Panc1 (cell line): ENCODE measurements at regions not wholly inside any gene's neighbourhood (a gene's known extent, or its start where the extent isn't known, plus 50 kb on each side); places are given as distances from the start of the nearest gene placed in this dataset.

Source experiments
- ATAC-seq: fragments of 200-7000 bp; cut with Tn5 transposase; 2 replicates; pipeline ENCODE4 v1.9.1; 2020; ENCODE audit warnings: mild to moderate bottlenecking, moderate library complexity
- BruUV-seq: library from RNA; stranded (reverse); fragments of 400-500 nt; replicated peaks from 2 replicates; lab custom pipeline; 2021; lab: Mats Ljungman, UMichigan
- CTCF ChIA-PET: fragments of 300-600 bp; sonication (Branson Sonifier 250); formaldehyde crosslinking; loops from one replicate; lab custom pipeline; 2022; ENCODE audit warnings: antibody characterized with exemption; lab: Charles Lee
- POLR2A ChIA-PET: fragments of 300-600 bp; sonication (Branson Sonifier 250); formaldehyde crosslinking; loops from one replicate; lab custom pipeline; 2022; ENCODE audit warnings: antibody characterized with exemption; lab: Charles Lee
- DNase-seq: peaks from one replicate; pipeline ENCODE4 v3.0.0-alpha.2; 2010; ENCODE audit warnings: low read depth, low spot score
- H3K27ac ChIP-seq: 2 replicates; pipeline ENCODE4 v1.5.1; 2011; ENCODE audit warnings: mild to moderate bottlenecking, low read length, inconsistent platforms
- H3K27me3 ChIP-seq: fragments of 200-500 bp; sonication (Bioruptor generic); 2 replicates; pipeline ENCODE4 v1.6.0; 2014; ENCODE audit warnings: low read length, inconsistent platforms; ENCODE audit not compliant: control insufficient read depth, insufficient read depth
- H3K36me3 ChIP-seq: fragments of 200-500 bp; sonication (Bioruptor generic); 2 replicates; pipeline ENCODE4 v1.5.1; 2014; ENCODE audit warnings: inconsistent platforms, mild to moderate bottlenecking, low read length, moderate library complexity; ENCODE audit not compliant: control insufficient read depth, insufficient read depth
- H3K4me1 ChIP-seq: 2 replicates; pipeline ENCODE4 v1.5.1; 2011; ENCODE audit warnings: inconsistent platforms, mild to moderate bottlenecking, low read length, moderate library complexity; ENCODE audit not compliant: control insufficient read depth, insufficient read depth
- H3K4me3 ChIP-seq, 2 experiments: 2 replicates each; pipeline ENCODE4 v1.5.1; 2011 to 2012; ENCODE audit warnings: low read depth in 2 of 2, low read length in 2 of 2, mild to moderate bottlenecking in 2 of 2, inconsistent platforms in 1 of 2, moderate library complexity in 1 of 2
- H3K9me3 ChIP-seq: fragments of 200-500 bp; sonication (Bioruptor generic); 2 replicates; pipeline ENCODE4 v1.5.1; 2014; ENCODE audit warnings: low read depth, mild to moderate bottlenecking, inconsistent platforms, low read length, moderate library complexity; ENCODE audit not compliant: control insufficient read depth, insufficient read depth
- POLR2AphosphoS5 ChIP-seq: IDR thresholded peaks from 2 replicates; pipeline ENCODE4 v1.6.1; 2012; ENCODE audit warnings: mild to moderate bottlenecking, low read depth, low read length, moderate library complexity
- SIN3A ChIP-seq: IDR thresholded peaks from 2 replicates; pipeline ENCODE4 v1.6.1; 2012; ENCODE audit warnings: low read depth, mild to moderate bottlenecking, low read length, moderate library complexity, borderline replicate concordance; ENCODE audit not compliant: insufficient read depth
- TCF7L2 ChIP-seq: IDR thresholded peaks from 2 replicates; pipeline ENCODE4 v1.6.1; 2011; ENCODE audit warnings: mild to moderate bottlenecking, low read depth, low read length, inconsistent platforms
- in situ Hi-C: cut with HindIII; loops from 2 replicates; pipeline ENCODE4 v1.10.0; 2016; ENCODE audit warnings: low sequenced_read_pairs, low pct_unique_long_range_greater_than_20kb
- intact Hi-C: fragments of 100-400 bp; cut with micrococcal nuclease; formaldehyde crosslinking; loops from one replicate; pipeline ENCODE4 v1.10.0; 2022; ENCODE audit not compliant: unreplicated experiment
- TF ChIP-seq, protein P1 (sequence below), 2 experiments: IDR thresholded peaks; 2 replicates each; pipeline ENCODE4 v1.6.1; 2011 to 2012; ENCODE audit warnings: low read depth in 2 of 2, control low read depth in 1 of 2, low read length in 1 of 2, mild to moderate bottlenecking in 1 of 2, moderate library complexity in 1 of 2; ENCODE audit not compliant: insufficient read depth in 1 of 2
- TF ChIP-seq, protein P2 (sequence below): fragments of 450-650 bp; IDR thresholded peaks from 2 replicates; pipeline ENCODE4 v1.5.1; 2017; ENCODE audit warnings: mild to moderate bottlenecking

DNA sequence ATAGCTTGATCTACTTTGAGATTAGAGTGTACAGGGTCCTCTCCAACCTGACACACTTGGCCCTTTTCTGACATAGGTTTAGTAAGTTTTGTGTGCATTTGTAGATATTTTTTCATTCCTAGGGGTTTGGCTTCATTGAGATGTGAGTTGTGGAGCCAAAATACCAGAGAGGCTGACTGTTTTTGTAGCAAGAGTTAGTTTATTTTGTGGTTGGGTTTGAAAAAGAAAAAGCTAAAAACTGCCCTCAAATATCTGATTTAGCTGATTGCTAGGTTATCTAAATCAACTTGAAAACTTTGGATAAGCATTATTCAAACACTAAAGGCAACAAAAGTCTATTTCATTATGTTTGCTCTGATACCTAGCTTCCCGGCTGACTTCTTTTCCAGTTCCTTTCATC is 164.7 kb upstream of the CENPW start:
- TF ChIP-seq, protein P1, sequence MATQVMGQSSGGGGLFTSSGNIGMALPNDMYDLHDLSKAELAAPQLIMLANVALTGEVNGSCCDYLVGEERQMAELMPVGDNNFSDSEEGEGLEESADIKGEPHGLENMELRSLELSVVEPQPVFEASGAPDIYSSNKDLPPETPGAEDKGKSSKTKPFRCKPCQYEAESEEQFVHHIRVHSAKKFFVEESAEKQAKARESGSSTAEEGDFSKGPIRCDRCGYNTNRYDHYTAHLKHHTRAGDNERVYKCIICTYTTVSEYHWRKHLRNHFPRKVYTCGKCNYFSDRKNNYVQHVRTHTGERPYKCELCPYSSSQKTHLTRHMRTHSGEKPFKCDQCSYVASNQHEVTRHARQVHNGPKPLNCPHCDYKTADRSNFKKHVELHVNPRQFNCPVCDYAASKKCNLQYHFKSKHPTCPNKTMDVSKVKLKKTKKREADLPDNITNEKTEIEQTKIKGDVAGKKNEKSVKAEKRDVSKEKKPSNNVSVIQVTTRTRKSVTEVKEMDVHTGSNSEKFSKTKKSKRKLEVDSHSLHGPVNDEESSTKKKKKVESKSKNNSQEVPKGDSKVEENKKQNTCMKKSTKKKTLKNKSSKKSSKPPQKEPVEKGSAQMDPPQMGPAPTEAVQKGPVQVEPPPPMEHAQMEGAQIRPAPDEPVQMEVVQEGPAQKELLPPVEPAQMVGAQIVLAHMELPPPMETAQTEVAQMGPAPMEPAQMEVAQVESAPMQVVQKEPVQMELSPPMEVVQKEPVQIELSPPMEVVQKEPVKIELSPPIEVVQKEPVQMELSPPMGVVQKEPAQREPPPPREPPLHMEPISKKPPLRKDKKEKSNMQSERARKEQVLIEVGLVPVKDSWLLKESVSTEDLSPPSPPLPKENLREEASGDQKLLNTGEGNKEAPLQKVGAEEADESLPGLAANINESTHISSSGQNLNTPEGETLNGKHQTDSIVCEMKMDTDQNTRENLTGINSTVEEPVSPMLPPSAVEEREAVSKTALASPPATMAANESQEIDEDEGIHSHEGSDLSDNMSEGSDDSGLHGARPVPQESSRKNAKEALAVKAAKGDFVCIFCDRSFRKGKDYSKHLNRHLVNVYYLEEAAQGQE (IDR thresholded peaks at IDR 0.05; ENCODE audit: insufficient read depth in 1 of 2, low read depth in 2 of 2, low read length in 1 of 2) = no peak
- TF ChIP-seq POLR2AphosphoS5 (no peak), TCF7L2 (no peak), SIN3A (no peak)
- TF ChIP-seq, protein P2, sequence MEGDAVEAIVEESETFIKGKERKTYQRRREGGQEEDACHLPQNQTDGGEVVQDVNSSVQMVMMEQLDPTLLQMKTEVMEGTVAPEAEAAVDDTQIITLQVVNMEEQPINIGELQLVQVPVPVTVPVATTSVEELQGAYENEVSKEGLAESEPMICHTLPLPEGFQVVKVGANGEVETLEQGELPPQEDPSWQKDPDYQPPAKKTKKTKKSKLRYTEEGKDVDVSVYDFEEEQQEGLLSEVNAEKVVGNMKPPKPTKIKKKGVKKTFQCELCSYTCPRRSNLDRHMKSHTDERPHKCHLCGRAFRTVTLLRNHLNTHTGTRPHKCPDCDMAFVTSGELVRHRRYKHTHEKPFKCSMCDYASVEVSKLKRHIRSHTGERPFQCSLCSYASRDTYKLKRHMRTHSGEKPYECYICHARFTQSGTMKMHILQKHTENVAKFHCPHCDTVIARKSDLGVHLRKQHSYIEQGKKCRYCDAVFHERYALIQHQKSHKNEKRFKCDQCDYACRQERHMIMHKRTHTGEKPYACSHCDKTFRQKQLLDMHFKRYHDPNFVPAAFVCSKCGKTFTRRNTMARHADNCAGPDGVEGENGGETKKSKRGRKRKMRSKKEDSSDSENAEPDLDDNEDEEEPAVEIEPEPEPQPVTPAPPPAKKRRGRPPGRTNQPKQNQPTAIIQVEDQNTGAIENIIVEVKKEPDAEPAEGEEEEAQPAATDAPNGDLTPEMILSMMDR = no peak
- no TSS peak for BruUV-seq

DNA sequence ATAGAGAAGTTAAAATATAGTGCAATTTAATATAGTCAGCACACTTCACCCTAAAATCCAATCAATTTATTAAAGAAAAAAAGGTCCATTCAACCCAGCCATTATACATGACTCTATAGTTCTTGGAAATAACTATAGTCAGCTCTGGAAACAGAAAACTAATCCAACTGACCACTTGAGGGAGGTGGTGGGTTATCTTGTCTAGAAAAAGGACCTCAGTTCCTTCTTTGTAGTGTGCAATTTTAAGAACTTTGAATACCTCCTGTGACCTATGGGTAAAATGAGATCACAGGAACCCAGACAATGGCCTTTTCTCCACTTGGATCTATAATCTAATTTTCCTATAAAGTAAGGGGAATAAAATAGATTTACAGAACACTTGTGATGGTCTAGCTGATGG is 163.6 kb upstream of the CENPW start:
- no peak; the same call in 1 of the 2 replicates for ATAC-seq
- no peak overlapping the region for H3K27ac ChIP-seq
- BruUV-seq = no TSS peak
- no peaks in the 10 kb centered on the region for H3K9me3 ChIP-seq
- no peaks in the 10 kb centered on the region for H3K36me3 ChIP-seq
- no peak for TF ChIP-seq TCF7L2
- TF ChIP-seq, protein P1 (IDR thresholded peaks at IDR 0.05; ENCODE audit: insufficient read depth in 1 of 2, low read depth in 2 of 2, low read length in 1 of 2) = no peak
- no peak for TF ChIP-seq POLR2AphosphoS5
- TF ChIP-seq SIN3A = no peak
- TF ChIP-seq, protein P2 = peak; percentile 33; the same call in 1 of the 2 replicates
- H3K4me1 ChIP-seq = no peaks in the 10 kb centered on the region
- intact Hi-C loops (no loop called here), in situ Hi-C loops (no loop called here)
- no peak for DNase-seq
- POLR2A ChIA-PET = no interaction called here
- no peak overlapping the region for H3K4me3 ChIP-seq
- H3K27me3 ChIP-seq = no peaks in the 10 kb centered on the region
- CTCF ChIA-PET = interaction anchor here (0.5 to 1.2 kb wide), 2 partner anchors 164 to 182 kb away, joined by 3 read pairs; partner anchors contain the start of gene CENPW

More for the DNA sequence above, 164.7 kb upstream of the CENPW start:
- Histone ChIP-seq H3K9me3 (no peaks in the 10 kb centered on the region), H3K36me3 (no peaks in the 10 kb centered on the region), H3K4me3 (no peak overlapping the region), H3K27ac (no peak overlapping the region), H3K27me3 (no peaks in the 10 kb centered on the region), H3K4me1 (no peaks in the 10 kb centered on the region)
- ChIA-PET CTCF (no interaction called here), POLR2A (no interaction called here)
- ATAC-seq (no peak), DNase-seq (no peak)
- intact Hi-C loops (no loop called here), in situ Hi-C loops (no loop called here)
